CD14-positive monocyte (primary cell): ENCODE measurements at regions not wholly inside any gene's neighbourhood (a gene's known extent, or its start where the extent isn't known, plus 50 kb on each side); places are given as distances from the start of the nearest gene placed in this dataset.

ENCODE experiments used
- DNase-seq, 3 donors: peaks; one replicate each; pipeline ENCODE4 v3.0.0-alpha.2; 2011 to 2022
- H2AFZ ChIP-seq: 2 replicates; pipeline ENCODE4 v1.6.0; 2012; ENCODE audit warnings: mild to moderate bottlenecking, low read depth, low read length, inconsistent platforms; ENCODE audit not compliant: insufficient read depth, poor library complexity, severe bottlenecking
- H3K27ac ChIP-seq, 2 donors: 1 replicate in 1 of 2; 2 replicates in 1 of 2; pipeline ENCODE4 v1.5.1; 2012 to 2013; ENCODE audit warnings: low read length in 2 of 2, control low read depth in 1 of 2, inconsistent platforms in 1 of 2, low read depth in 1 of 2, mild to moderate bottlenecking in 1 of 2
- H3K27me3 ChIP-seq, 2 donors: one replicate each; pipeline versions ENCODE4 v1.6.0 to v1.6.1; 2011 to 2013; ENCODE audit warnings: low read length in 2 of 2; ENCODE audit not compliant: control insufficient read depth in 2 of 2, insufficient read depth in 2 of 2
- H3K36me3 ChIP-seq, 2 donors: replicated peaks in 1 of 2; 1 replicate in 1 of 2; 2 replicates in 1 of 2; pipeline versions ENCODE4 v1.5.1 to v1.6.1; 2012 to 2013; ENCODE audit warnings: low read length in 2 of 2, control low read depth in 1 of 2, inconsistent platforms in 1 of 2, mild to moderate bottlenecking in 1 of 2; ENCODE audit not compliant: insufficient read depth in 2 of 2, control insufficient read depth in 1 of 2
- H3K4me1 ChIP-seq, 2 donors: 1 replicate in 1 of 2; 2 replicates in 1 of 2; pipeline versions ENCODE4 v1.5.1 to v1.6.1; 2012 to 2013; ENCODE audit warnings: low read length in 2 of 2, control low read depth in 1 of 2, inconsistent platforms in 1 of 2, mild to moderate bottlenecking in 1 of 2, moderate library complexity in 1 of 2; ENCODE audit not compliant: insufficient read depth in 2 of 2, control insufficient read depth in 1 of 2
- H3K4me2 ChIP-seq: replicated peaks from 2 replicates; pipeline ENCODE3; 2012; ENCODE audit warnings: low read length, moderate library complexity, mild to moderate bottlenecking; ENCODE audit not compliant: poor library complexity, severe bottlenecking; ENCODE audit errors: extremely low read depth
- H3K4me3 ChIP-seq, 3 experiments: fragments of 200-600 bp in 1 of 3; sonication (generic) in 1 of 3; replicated peaks in 1 of 3; 1 replicate in 2 of 3; 2 replicates in 1 of 3; pipeline ENCODE4 v1.5.1; 2011 to 2013; ENCODE audit warnings: low read length in 3 of 3, mild to moderate bottlenecking in 3 of 3, control low read depth in 2 of 3, low read depth in 2 of 3, inconsistent platforms in 1 of 3, moderate library complexity in 1 of 3
- H3K79me2 ChIP-seq: 2 replicates; pipeline ENCODE4 v1.6.0; 2012; ENCODE audit warnings: mild to moderate bottlenecking, control low read depth, inconsistent platforms, low read length, moderate library complexity; ENCODE audit not compliant: insufficient read depth
- H3K9ac ChIP-seq: 2 replicates; pipeline ENCODE4 v1.6.0; 2017; ENCODE audit warnings: low read length, mild to moderate bottlenecking; ENCODE audit not compliant: insufficient read depth, poor library complexity, severe bottlenecking
- H3K9me3 ChIP-seq, 2 donors: replicated peaks in 1 of 2; 1 replicate in 1 of 2; 2 replicates in 1 of 2; pipeline versions ENCODE4 v1.5.1 to v1.6.1; 2012 to 2013; ENCODE audit warnings: low read length in 2 of 2, control low read depth in 1 of 2; ENCODE audit not compliant: control insufficient read depth in 1 of 2, insufficient read depth in 1 of 2
- H4K20me1 ChIP-seq: 2 replicates; pipeline ENCODE4 v1.6.0; 2012; ENCODE audit warnings: mild to moderate bottlenecking, low read length, control low read depth, moderate library complexity; ENCODE audit not compliant: insufficient read depth
- H3K27ac Mint-ChIP-seq, 7 donors: one replicate each; pipeline ENCODE4 v1.8.0; 2020; ENCODE audit warnings: mild to moderate bottlenecking in 7 of 7, mixed read lengths in 7 of 7, moderate library complexity in 6 of 7, inconsistent platforms in 2 of 7
- H3K27me3 Mint-ChIP-seq, 3 donors: one replicate each; pipeline ENCODE4 v1.8.0; 2021 to 2022; ENCODE audit warnings: low read depth in 3 of 3, mild to moderate bottlenecking in 3 of 3, mixed read lengths in 3 of 3, moderate library complexity in 3 of 3, inconsistent platforms in 1 of 3
- H3K36me3 Mint-ChIP-seq, 2 donors: one replicate each; pipeline ENCODE4 v1.8.0; 2020; ENCODE audit warnings: mixed read lengths in 2 of 2, inconsistent platforms in 1 of 2, mild to moderate bottlenecking in 1 of 2
- H3K4me1 Mint-ChIP-seq: one replicate; pipeline ENCODE4 v1.8.0; 2020; ENCODE audit warnings: mild to moderate bottlenecking, mixed read lengths
- H3K4me3 Mint-ChIP-seq, 2 donors: one replicate each; pipeline ENCODE4 v1.8.0; 2020; ENCODE audit warnings: mild to moderate bottlenecking in 2 of 2, mixed read lengths in 2 of 2, moderate library complexity in 1 of 2
- H3K9me3 Mint-ChIP-seq, 7 donors: one replicate each; pipeline ENCODE4 v1.8.0; 2020 to 2022; ENCODE audit warnings: mixed read lengths in 7 of 7, mild to moderate bottlenecking in 6 of 7, moderate library complexity in 6 of 7, inconsistent platforms in 2 of 7
- WGBS: methylation state at CpG from one replicate; pipeline ENCODE4 v1.1.5; 2013; ENCODE audit warnings: missing lambda C conversion rate; ENCODE audit not compliant: insufficient coverage; 5-methylcytosine and 5-hydroxymethylcytosine counted together
- intact Hi-C, 2 donors: fragments of 100-400 bp; cut with micrococcal nuclease; formaldehyde crosslinking; loops; one replicate each; pipeline versions ENCODE4 v1.15.0 to v1.15.1; 2023
- TF ChIP-seq, protein P1 (sequence below): fragments of 200-600 bp; IDR thresholded peaks from one replicate; pipeline ENCODE4 v1.8.0; 2022; ENCODE audit warnings: antibody characterized with exemption, mild to moderate bottlenecking

DNA sequence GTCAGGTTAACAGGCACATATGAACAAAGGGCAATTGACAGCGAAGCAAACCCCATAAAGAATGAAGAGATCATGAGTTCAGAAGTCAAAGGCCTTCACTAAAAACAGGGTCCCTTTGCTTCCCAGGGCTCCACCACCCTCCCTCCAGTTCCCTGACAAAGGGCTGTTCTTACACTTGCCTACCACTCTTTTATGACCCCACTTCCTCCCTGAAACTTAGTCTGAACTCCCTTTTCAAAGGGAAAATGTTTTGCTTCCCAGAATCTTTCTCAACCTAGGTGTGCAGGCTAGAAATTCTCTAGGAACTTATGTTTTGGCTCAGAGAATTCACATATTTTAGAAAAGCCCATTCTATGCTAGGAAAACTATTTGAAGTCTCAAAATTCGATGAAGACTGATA, 86.0 kb upstream of the ITGA4 start:
- Histone ChIP-seq H3K36me3 (no peaks in the 10 kb centered on the region), H3K9me3 (no peaks in the 10 kb centered on the region), H3K27me3 (no peaks in the 10 kb centered on the region), H4K20me1 (no peaks in the 10 kb centered on the region), H3K4me2 (no peak overlapping the region), H3K79me2 (no peaks in the 10 kb centered on the region), H3K4me3 (no peak overlapping the region), H3K4me1 (peaks cover 11 to 12% of the 10 kb centered on the region in 2 donors), H3K27ac (no peak overlapping the region), H3K9ac (no peak overlapping the region), H2AFZ (no peak overlapping the region)
- no peaks in the 10 kb centered on the region for H3K36me3 Mint-ChIP-seq
- intact Hi-C loops, result no loop called here
- H3K4me3 Mint-ChIP-seq, result no peak overlapping the region
- peaks cover 26% of the 10 kb centered on the region for H3K4me1 Mint-ChIP-seq
- WGBS, result no CpG with 5 or more reads among the region's 2 CpGs
- TF ChIP-seq, protein P1, sequence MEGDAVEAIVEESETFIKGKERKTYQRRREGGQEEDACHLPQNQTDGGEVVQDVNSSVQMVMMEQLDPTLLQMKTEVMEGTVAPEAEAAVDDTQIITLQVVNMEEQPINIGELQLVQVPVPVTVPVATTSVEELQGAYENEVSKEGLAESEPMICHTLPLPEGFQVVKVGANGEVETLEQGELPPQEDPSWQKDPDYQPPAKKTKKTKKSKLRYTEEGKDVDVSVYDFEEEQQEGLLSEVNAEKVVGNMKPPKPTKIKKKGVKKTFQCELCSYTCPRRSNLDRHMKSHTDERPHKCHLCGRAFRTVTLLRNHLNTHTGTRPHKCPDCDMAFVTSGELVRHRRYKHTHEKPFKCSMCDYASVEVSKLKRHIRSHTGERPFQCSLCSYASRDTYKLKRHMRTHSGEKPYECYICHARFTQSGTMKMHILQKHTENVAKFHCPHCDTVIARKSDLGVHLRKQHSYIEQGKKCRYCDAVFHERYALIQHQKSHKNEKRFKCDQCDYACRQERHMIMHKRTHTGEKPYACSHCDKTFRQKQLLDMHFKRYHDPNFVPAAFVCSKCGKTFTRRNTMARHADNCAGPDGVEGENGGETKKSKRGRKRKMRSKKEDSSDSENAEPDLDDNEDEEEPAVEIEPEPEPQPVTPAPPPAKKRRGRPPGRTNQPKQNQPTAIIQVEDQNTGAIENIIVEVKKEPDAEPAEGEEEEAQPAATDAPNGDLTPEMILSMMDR, result no peak
- no peak overlapping the region for H3K27ac Mint-ChIP-seq
- DNase-seq, result no peak
- no peaks in the 10 kb centered on the region for H3K9me3 Mint-ChIP-seq
- H3K27me3 Mint-ChIP-seq, result no peaks in the 10 kb centered on the region

DNA sequence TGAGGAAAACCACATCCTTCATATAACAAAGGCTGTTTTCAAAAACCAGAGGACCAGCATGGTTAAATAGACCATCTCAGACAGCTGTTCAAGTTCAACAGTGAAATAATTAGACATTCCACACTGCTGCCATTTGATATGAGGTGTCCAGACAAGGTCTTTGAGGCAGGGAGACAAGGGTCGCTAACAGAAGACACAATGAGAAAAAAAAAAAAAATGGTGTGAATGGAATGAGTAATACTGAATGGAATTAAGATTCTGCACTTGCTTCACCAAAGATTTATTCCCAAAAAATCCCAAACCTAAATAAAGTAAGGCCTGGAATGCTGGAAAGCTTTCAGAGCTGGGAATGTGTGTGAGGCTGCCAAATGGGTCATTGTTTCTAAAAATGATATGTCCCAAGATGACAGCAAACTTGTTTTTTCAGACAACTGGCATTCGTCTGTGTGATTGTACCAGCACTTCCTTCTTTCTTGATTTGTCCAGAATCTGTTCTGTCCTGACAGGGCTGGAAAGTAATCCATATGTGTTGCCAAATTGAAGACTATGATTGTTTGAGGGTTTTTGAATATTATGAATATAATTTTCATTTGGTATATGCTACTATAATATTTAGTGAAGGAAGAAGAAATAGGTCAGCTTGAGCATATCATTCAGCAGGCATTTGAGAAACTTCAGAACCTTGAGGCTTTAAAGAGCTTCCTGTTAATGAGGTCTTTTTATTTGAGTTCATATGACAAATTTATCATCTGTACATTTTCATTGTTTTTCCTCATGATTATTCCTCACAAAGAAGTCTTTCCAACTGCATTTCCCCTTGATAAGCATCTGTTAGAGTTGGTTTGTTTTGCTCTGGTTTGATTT, 85.2 kb upstream of the ITGA4 start:
- Mint-ChIP-seq H3K4me3 (no peak overlapping the region), H3K4me1 (peaks cover 31% of the 10 kb centered on the region), H3K36me3 (no peaks in the 10 kb centered on the region), H3K9me3 (no peaks in the 10 kb centered on the region), H3K27me3 (no peaks in the 10 kb centered on the region), H3K27ac (no peak overlapping the region)
- Histone ChIP-seq H3K4me2 (no peak overlapping the region), H3K27me3 (no peaks in the 10 kb centered on the region), H3K27ac (no peak overlapping the region), H3K4me3 (no peak overlapping the region), H3K36me3 (no peaks in the 10 kb centered on the region), H3K9ac (no peak overlapping the region), H3K9me3 (no peaks in the 10 kb centered on the region), H2AFZ (no peak overlapping the region), H3K4me1 (peaks cover 11 to 12% of the 10 kb centered on the region in 2 donors), H3K79me2 (no peaks in the 10 kb centered on the region), H4K20me1 (no peaks in the 10 kb centered on the region)
- no peak for DNase-seq
- intact Hi-C loops, result no loop called here
- WGBS, result 0% methylated on average over 1 of the region's 2 CpGs
- TF ChIP-seq, protein P1, result no peak
